WTC11 (cell line): ENCODE measurements at regions not wholly inside any gene's neighbourhood (a gene's known extent, or its start where the extent isn't known, plus 50 kb on each side); places are given as distances from the start of the nearest gene placed in this dataset.

Experiments used
- CBFB ChIP-seq: sonication (generic); formaldehyde crosslinking; IDR thresholded peaks from 2 replicates; pipeline ENCODE4 v1.8.1; 2022; ENCODE audit warnings: mild to moderate bottlenecking, low read depth, missing genetic modification reagents
- CREM ChIP-seq: sonication (generic); formaldehyde crosslinking; IDR thresholded peaks from 2 replicates; pipeline ENCODE4 v1.8.1; 2022; ENCODE audit warnings: mild to moderate bottlenecking, missing genetic modification reagents, moderate library complexity
- E2F4 ChIP-seq: sonication (generic); formaldehyde crosslinking; IDR thresholded peaks from 2 replicates; pipeline ENCODE4 v1.8.1; 2022; ENCODE audit warnings: low read depth, mild to moderate bottlenecking, moderate library complexity, missing genetic modification reagents, borderline replicate concordance
- ESRRA ChIP-seq: sonication (generic); formaldehyde crosslinking; IDR thresholded peaks from 2 replicates; pipeline ENCODE4 v1.8.1; 2022; ENCODE audit warnings: mild to moderate bottlenecking, missing genetic modification reagents, borderline replicate concordance
- FOXJ3 ChIP-seq: sonication (generic); formaldehyde crosslinking; IDR thresholded peaks from 2 replicates; pipeline ENCODE4 v1.9.0; 2021; ENCODE audit warnings: missing genetic modification reagents, mild to moderate bottlenecking, borderline replicate concordance
- FOXK1 ChIP-seq: sonication (generic); formaldehyde crosslinking; IDR thresholded peaks from 2 replicates; pipeline ENCODE4 v1.8.0; 2022; ENCODE audit warnings: mild to moderate bottlenecking, moderate library complexity, missing genetic modification reagents
- RORB ChIP-seq: fragments of 250-450 bp; sonication (Bioruptor Pico); IDR thresholded peaks from 2 replicates; pipeline ENCODE4 v1.9.0; 2021; ENCODE audit warnings: mild to moderate bottlenecking
- SOX15 ChIP-seq: fragments of 250-450 bp; sonication (Bioruptor Pico); IDR thresholded peaks from 2 replicates; pipeline ENCODE4 v1.9.0; 2021; ENCODE audit warnings: mild to moderate bottlenecking
- ZNF532 ChIP-seq: fragments of 250-450 bp; sonication (Bioruptor Pico); IDR thresholded peaks from 2 replicates; pipeline ENCODE4 v1.9.0; 2021; ENCODE audit warnings: mild to moderate bottlenecking, borderline replicate concordance
- TF ChIP-seq, protein P1 (sequence below): fragments of 200-600 bp; IDR thresholded peaks from 2 replicates; pipeline ENCODE4 v1.8.0; 2022; ENCODE audit warnings: antibody characterized with exemption
- TF ChIP-seq, protein P2 (sequence below): sonication (generic); formaldehyde crosslinking; IDR thresholded peaks from 2 replicates; pipeline ENCODE4 v1.8.1; 2023; ENCODE audit warnings: mild to moderate bottlenecking, missing genetic modification reagents, borderline replicate concordance

GRCh38 chr19:23554548-23554947 is 132.5 kb downstream of the ZNF675 start:
- TF ChIP-seq SOX15 (CRISPR knock-in tag) (no peak), FOXK1 (CRISPR knock-in tag) (no peak), ESRRA (CRISPR knock-in tag) (no peak), ZNF532 (CRISPR knock-in tag) (no peak), FOXJ3 (CRISPR knock-in tag) (no peak), E2F4 (CRISPR knock-in tag) (no peak), RORB (CRISPR knock-in tag) (no peak), CBFB (CRISPR knock-in tag) (no peak), CREM (CRISPR knock-in tag) (no peak)
- TF ChIP-seq, protein P1, sequence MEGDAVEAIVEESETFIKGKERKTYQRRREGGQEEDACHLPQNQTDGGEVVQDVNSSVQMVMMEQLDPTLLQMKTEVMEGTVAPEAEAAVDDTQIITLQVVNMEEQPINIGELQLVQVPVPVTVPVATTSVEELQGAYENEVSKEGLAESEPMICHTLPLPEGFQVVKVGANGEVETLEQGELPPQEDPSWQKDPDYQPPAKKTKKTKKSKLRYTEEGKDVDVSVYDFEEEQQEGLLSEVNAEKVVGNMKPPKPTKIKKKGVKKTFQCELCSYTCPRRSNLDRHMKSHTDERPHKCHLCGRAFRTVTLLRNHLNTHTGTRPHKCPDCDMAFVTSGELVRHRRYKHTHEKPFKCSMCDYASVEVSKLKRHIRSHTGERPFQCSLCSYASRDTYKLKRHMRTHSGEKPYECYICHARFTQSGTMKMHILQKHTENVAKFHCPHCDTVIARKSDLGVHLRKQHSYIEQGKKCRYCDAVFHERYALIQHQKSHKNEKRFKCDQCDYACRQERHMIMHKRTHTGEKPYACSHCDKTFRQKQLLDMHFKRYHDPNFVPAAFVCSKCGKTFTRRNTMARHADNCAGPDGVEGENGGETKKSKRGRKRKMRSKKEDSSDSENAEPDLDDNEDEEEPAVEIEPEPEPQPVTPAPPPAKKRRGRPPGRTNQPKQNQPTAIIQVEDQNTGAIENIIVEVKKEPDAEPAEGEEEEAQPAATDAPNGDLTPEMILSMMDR, result no peak
- TF ChIP-seq, protein P2, sequence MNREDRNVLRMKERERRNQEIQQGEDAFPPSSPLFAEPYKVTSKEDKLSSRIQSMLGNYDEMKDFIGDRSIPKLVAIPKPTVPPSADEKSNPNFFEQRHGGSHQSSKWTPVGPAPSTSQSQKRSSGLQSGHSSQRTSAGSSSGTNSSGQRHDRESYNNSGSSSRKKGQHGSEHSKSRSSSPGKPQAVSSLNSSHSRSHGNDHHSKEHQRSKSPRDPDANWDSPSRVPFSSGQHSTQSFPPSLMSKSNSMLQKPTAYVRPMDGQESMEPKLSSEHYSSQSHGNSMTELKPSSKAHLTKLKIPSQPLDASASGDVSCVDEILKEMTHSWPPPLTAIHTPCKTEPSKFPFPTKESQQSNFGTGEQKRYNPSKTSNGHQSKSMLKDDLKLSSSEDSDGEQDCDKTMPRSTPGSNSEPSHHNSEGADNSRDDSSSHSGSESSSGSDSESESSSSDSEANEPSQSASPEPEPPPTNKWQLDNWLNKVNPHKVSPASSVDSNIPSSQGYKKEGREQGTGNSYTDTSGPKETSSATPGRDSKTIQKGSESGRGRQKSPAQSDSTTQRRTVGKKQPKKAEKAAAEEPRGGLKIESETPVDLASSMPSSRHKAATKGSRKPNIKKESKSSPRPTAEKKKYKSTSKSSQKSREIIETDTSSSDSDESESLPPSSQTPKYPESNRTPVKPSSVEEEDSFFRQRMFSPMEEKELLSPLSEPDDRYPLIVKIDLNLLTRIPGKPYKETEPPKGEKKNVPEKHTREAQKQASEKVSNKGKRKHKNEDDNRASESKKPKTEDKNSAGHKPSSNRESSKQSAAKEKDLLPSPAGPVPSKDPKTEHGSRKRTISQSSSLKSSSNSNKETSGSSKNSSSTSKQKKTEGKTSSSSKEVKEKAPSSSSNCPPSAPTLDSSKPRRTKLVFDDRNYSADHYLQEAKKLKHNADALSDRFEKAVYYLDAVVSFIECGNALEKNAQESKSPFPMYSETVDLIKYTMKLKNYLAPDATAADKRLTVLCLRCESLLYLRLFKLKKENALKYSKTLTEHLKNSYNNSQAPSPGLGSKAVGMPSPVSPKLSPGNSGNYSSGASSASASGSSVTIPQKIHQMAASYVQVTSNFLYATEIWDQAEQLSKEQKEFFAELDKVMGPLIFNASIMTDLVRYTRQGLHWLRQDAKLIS (CRISPR knock-in tag), result no peak
